HG03565 (cell line): ENCODE measurements at regions not wholly inside any gene's neighbourhood (a gene's known extent, or its start where the extent isn't known, plus 50 kb on each side); places are given as distances from the start of the nearest gene placed in this dataset.
"Not testable (repeated sequence)": the region's sequence is repeated elsewhere in the genome, so short reads cannot be mapped to it uniquely, and the experiment has no call there.

Experiments used
- ATAC-seq: cut with Tn5 transposase; IDR thresholded peaks from one replicate; pipeline ENCODE4 v1.9.1; 2021; ENCODE audit warnings: mild to moderate bottlenecking, moderate library complexity; ENCODE audit not compliant: unreplicated experiment

GRCh38 chr1:187787736-187788135, 959.0 kb downstream of the PLA2G4A start:
- ATAC-seq: no peak

GRCh38 chr1:187788718-187789117, 960.0 kb downstream of the PLA2G4A start:
- no peak for ATAC-seq

GRCh38 chr1:187790724-187791123, 962.0 kb downstream of the PLA2G4A start:
- ATAC-seq: no peak

- ATAC-seq: no peak
Observed at GRCh38 chr1:187794561-187794960, 965.8 kb downstream of the PLA2G4A start.

- ATAC-seq: no peak
Observed at GRCh38 chr1:187809549-187809948, 980.8 kb downstream of the PLA2G4A start.

GRCh38 chr1:187816646-187817045, 987.9 kb downstream of the PLA2G4A start:
- no peak for ATAC-seq

- no peak for ATAC-seq
Observed at GRCh38 chr1:187817782-187818181, 989.0 kb downstream of the PLA2G4A start.

- ATAC-seq: no peak
Observed at GRCh38 chr1:187819086-187819485, 990.3 kb downstream of the PLA2G4A start.

- no peak for ATAC-seq
Observed at GRCh38 chr1:187836557-187836956, 1007.8 kb downstream of the PLA2G4A start.

- ATAC-seq: no peak
Observed at GRCh38 chr1:187837787-187838186, 1009.0 kb downstream of the PLA2G4A start.

GRCh38 chr1:187838335-187839293, 1009.9 kb downstream of the PLA2G4A start:
- ATAC-seq: no peak

GRCh38 chr1:187839873-187840272, 1011.1 kb downstream of the PLA2G4A start:
- no peak for ATAC-seq

- ATAC-seq: no peak
Observed at GRCh38 chr1:187840557-187840956, 1011.8 kb downstream of the PLA2G4A start.

GRCh38 chr1:187842406-187843165, 1013.8 kb downstream of the PLA2G4A start:
- ATAC-seq: no peak

GRCh38 chr1:187844313-187844712, 1015.6 kb downstream of the PLA2G4A start:
- ATAC-seq: no peak

GRCh38 chr1:187847531-187847930, 1018.8 kb downstream of the PLA2G4A start:
- no peak for ATAC-seq

- no peak for ATAC-seq
Observed at GRCh38 chr1:187848321-187848720, 1019.6 kb downstream of the PLA2G4A start.

GRCh38 chr1:187850146-187850545, 1021.4 kb downstream of the PLA2G4A start:
- not testable (repeated sequence) for ATAC-seq

GRCh38 chr1:187853505-187853904, 1024.8 kb downstream of the PLA2G4A start:
- ATAC-seq: no peak

GRCh38 chr1:187854457-187854856, 1025.7 kb downstream of the PLA2G4A start:
- ATAC-seq: no peak

GRCh38 chr1:187862506-187862905, 1033.8 kb downstream of the PLA2G4A start:
- ATAC-seq: no peak

GRCh38 chr1:187870552-187870951, 1041.8 kb downstream of the PLA2G4A start:
- no peak for ATAC-seq
